ENCODE measurements at regions not wholly inside any gene's neighbourhood (a gene's known extent, or its start where the extent isn't known, plus 50 kb on each side); places are given as distances from the start of the nearest gene placed in this dataset.

DNA sequence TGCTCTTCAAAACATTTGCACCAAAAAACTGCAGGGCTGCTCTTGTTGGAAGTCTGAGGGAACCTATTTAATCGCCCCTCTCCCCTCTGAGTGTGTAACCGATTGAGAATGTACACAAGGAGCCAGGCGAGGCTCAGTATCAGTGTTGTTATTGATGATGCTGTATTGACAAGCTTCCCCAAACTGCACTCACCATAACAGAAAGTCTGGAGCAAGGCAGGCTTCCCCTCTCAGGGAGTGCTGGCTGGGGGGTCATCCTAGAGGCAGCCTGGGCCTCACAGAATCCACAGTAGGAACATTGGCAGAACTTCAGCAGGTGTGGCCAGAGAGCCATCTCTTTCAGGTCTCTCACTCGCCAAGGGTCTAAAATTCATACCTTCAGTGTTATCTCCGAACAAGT, 58.1 kb upstream of the TUNAR start:
- Histone ChIP-seq H3K27ac (no peak overlapping the region), H3K4me1 (no peaks in the 10 kb centered on the region), H3K4me3 (no peak overlapping the region), H3K36me3 (no peaks in the 10 kb centered on the region), H3K9me3 (no peaks in the 10 kb centered on the region), H3K27me3 (no peaks in the 10 kb centered on the region), H3K9ac (ENCODE audit: low read depth in 2 of 2, low read length in 2 of 2) (no peak overlapping the region)
- TF ChIP-seq, protein P1, sequence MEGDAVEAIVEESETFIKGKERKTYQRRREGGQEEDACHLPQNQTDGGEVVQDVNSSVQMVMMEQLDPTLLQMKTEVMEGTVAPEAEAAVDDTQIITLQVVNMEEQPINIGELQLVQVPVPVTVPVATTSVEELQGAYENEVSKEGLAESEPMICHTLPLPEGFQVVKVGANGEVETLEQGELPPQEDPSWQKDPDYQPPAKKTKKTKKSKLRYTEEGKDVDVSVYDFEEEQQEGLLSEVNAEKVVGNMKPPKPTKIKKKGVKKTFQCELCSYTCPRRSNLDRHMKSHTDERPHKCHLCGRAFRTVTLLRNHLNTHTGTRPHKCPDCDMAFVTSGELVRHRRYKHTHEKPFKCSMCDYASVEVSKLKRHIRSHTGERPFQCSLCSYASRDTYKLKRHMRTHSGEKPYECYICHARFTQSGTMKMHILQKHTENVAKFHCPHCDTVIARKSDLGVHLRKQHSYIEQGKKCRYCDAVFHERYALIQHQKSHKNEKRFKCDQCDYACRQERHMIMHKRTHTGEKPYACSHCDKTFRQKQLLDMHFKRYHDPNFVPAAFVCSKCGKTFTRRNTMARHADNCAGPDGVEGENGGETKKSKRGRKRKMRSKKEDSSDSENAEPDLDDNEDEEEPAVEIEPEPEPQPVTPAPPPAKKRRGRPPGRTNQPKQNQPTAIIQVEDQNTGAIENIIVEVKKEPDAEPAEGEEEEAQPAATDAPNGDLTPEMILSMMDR (IDR thresholded peaks at IDR 0.05): no peak
- no peak for DNase-seq
- intact Hi-C loops (cut with DNase I): no loop called here

DNA sequence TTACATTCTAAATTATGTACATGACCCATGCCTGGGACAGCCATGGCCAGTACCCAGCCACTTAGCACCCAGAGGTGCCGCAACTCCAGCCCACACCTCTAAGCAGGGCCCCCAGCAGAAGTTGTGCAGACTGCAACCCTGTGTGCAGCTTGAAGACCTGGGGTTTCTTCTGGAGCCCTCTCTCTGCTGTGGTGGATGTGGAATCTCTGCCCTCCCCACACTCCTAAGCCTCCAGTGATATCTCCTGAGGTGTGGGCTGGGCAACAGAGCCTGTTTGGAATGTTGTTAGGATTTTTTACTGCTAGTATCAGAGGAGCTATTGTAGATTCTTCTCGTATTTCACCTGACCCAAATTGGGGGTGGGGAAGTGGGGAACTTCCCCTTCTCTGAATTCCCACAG, 59.4 kb upstream of the TUNAR start:
- H3K27ac ChIP-seq: no peak overlapping the region
- no peaks in the 10 kb centered on the region for H3K9me3 ChIP-seq
- no peak overlapping the region for H3K4me3 ChIP-seq
- H3K4me1 ChIP-seq: no peaks in the 10 kb centered on the region
- intact Hi-C loops (cut with DNase I): no loop called here
- no peaks in the 10 kb centered on the region for H3K36me3 ChIP-seq
- H3K27me3 ChIP-seq: no peaks in the 10 kb centered on the region
- TF ChIP-seq, protein P1 (IDR thresholded peaks at IDR 0.05): no peak
- no peak for DNase-seq
- H3K9ac ChIP-seq (ENCODE audit: low read depth in 2 of 2, low read length in 2 of 2): no peak overlapping the region

DNA sequence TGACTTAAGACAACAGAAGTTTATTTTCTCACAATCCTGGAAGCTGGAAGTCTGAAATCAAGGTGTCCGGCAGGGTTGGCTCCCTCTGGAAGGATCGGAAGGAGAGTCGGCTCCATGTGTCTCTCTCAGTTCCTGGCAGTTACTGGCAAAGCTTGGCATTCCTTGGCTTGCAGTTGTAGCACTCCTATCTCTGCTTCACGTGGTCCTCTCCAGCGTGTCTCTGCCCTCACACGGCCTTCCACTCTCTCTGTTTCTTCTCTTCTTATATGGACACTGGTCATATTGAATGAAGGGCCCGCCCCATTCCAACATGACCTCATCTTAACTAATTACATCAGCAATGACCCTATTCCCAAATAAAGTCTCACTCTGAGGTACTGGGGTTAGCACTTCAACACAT, 60.1 kb upstream of the TUNAR start:
- no peaks in the 10 kb centered on the region for H3K36me3 ChIP-seq
- no peak overlapping the region for H3K9ac ChIP-seq (ENCODE audit: low read depth in 2 of 2, low read length in 2 of 2)
- H3K4me1 ChIP-seq: no peaks in the 10 kb centered on the region
- TF ChIP-seq, protein P1 (IDR thresholded peaks at IDR 0.05): no peak
- no peak overlapping the region for H3K4me3 ChIP-seq
- no peaks in the 10 kb centered on the region for H3K27me3 ChIP-seq
- no peak overlapping the region for H3K27ac ChIP-seq
- DNase-seq: no peak
- H3K9me3 ChIP-seq: no peaks in the 10 kb centered on the region
- intact Hi-C loops (cut with DNase I): no loop called here

DNA sequence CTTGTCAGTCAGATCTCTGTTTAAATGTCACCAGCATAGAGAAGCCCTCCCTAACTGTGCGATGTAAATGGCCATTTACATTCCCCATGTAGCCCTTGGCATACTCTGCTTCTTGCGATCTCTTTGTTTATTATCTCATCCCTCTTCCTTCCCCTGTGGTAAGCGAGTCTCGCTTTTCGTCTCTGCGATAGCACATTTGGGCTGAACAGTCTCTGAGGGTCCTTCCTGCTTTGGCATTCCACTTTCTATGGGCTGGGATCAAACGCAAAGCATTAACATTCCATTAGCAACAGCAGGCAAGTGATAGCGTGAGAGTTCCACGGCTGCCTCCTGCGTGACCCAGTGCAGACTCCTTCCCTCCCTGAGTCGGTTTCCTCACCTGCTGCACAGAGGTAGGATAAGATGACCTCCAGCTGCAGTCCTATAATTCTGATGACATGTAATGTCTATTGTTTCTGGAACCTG, 61.4 kb upstream of the TUNAR start:
- intact Hi-C loops (cut with DNase I): no loop called here
- Histone ChIP-seq H3K36me3 (no peaks in the 10 kb centered on the region), H3K4me1 (no peaks in the 10 kb centered on the region), H3K9ac (ENCODE audit: low read depth in 2 of 2, low read length in 2 of 2) (no peak overlapping the region), H3K9me3 (no peaks in the 10 kb centered on the region), H3K4me3 (no peak overlapping the region), H3K27me3 (no peaks in the 10 kb centered on the region), H3K27ac (no peak overlapping the region)
- DNase-seq: no peak
- TF ChIP-seq, protein P1 (IDR thresholded peaks at IDR 0.05): no peak

DNA sequence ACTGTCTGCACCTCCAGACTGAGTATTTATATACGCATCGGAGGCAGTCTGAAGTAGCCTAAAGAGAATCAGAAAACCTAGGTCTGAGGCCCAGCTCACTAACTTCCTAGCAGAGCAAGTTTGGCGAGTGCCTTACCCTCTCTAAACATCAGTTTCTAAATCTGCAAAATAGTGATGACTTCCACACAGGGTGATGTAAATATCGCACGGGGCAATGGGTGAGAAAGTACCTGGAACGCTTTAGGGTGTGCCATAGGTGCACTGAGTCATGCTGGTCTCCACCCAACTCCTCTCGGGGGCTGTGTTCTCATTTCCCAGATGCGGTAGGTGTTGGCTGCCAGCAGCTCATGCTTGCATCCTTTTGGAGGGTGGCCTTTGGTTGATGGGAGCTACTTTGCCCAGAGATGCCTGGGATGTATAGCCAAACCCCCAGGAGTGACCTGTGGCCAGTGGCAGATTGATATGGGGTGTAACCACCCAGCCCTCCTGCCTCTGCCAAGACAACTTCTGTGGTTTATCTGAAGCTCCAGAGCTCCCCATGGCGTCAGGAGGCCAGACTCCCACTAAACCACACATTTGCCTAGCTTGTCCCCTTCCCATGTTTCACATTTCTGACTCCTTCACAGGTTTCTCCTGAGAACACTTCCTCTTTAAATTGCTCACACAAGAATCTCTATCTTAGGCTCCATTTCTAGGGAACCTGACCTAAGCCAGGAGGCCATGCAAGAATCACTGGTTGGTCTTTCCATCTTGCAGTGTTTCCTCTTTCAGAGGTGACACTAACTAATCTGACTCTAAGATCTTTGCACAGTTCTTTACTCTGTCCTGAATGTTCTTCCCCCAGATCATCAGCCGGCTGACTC, 62.0 kb upstream of the TUNAR start:
- no peaks in the 10 kb centered on the region for H3K36me3 ChIP-seq
- TF ChIP-seq, protein P1 (IDR thresholded peaks at IDR 0.05): no peak
- no peak for DNase-seq
- no peaks in the 10 kb centered on the region for H3K4me1 ChIP-seq
- no peak overlapping the region for H3K4me3 ChIP-seq
- no peak overlapping the region for H3K27ac ChIP-seq
- no peaks in the 10 kb centered on the region for H3K27me3 ChIP-seq
- H3K9me3 ChIP-seq: no peaks in the 10 kb centered on the region
- H3K9ac ChIP-seq (ENCODE audit: low read depth in 2 of 2, low read length in 2 of 2): no peak overlapping the region
- intact Hi-C loops (cut with DNase I): no loop called here

All from colonic mucosa (tissue), 4 donors.